Fibroblast of lung (primary cell): ENCODE measurements at regions not wholly inside any gene's neighbourhood (a gene's known extent, or its start where the extent isn't known, plus 50 kb on each side); places are given as distances from the start of the nearest gene placed in this dataset.

ENCODE experiments used
- EZH2 ChIP-seq: IDR thresholded peaks from 2 replicates; pipeline ENCODE4 v1.5.1; 2012; ENCODE audit warnings: low read length, control low read depth, mild to moderate bottlenecking; ENCODE audit errors: missing control alignments
- TF ChIP-seq, protein P1 (sequence below), 2 donors: IDR thresholded peaks in 1 of 2; conservative IDR thresholded peaks in 1 of 2; 1 replicate in 1 of 2; 2 replicates in 1 of 2; pipeline ENCODE4 v1.5.1; 2011 to 2012; ENCODE audit warnings: low read length in 2 of 2, control low read depth in 1 of 2, inconsistent platforms in 1 of 2, low read depth in 1 of 2, mild to moderate bottlenecking in 1 of 2

DNA sequence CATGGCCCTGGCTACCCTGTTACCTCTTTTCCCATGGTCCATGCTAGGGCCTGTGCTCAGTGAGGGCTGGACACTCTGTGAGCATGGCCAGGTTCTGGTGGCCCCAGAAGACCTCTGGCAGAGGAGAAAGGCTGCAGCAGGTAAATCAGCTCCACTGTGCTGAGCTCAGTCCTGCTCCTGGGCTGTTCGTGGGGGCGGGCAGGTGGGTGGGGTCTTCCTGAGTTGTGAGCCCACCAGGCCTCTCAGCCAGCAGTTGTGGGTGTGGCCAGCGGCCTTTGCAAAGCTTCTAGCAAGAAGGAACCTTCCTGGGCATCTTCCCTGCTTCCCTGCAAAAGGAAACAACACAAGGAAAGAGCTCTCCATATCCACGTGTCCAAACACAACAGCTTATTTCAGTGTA, 85.3 kb upstream of the STX18 start:
- TF ChIP-seq, protein P1, sequence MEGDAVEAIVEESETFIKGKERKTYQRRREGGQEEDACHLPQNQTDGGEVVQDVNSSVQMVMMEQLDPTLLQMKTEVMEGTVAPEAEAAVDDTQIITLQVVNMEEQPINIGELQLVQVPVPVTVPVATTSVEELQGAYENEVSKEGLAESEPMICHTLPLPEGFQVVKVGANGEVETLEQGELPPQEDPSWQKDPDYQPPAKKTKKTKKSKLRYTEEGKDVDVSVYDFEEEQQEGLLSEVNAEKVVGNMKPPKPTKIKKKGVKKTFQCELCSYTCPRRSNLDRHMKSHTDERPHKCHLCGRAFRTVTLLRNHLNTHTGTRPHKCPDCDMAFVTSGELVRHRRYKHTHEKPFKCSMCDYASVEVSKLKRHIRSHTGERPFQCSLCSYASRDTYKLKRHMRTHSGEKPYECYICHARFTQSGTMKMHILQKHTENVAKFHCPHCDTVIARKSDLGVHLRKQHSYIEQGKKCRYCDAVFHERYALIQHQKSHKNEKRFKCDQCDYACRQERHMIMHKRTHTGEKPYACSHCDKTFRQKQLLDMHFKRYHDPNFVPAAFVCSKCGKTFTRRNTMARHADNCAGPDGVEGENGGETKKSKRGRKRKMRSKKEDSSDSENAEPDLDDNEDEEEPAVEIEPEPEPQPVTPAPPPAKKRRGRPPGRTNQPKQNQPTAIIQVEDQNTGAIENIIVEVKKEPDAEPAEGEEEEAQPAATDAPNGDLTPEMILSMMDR (conservative IDR thresholded peaks at IDR 0.05 in 1 of 2, IDR thresholded peaks at IDR 0.05 in 1 of 2; ENCODE audit: low read depth in 1 of 2, low read length in 2 of 2): no peak
- TF ChIP-seq EZH2: no peak
